ENCODE measurements at regions not wholly inside any gene's neighbourhood (a gene's known extent, or its start where the extent isn't known, plus 50 kb on each side); places are given as distances from the start of the nearest gene placed in this dataset.
"Not testable (repeated sequence)": the region's sequence is repeated elsewhere in the genome, so short reads cannot be mapped to it uniquely, and the experiment has no call there.

GRCh38 chr15:87703327-87704111, 553.0 kb downstream of the NTRK3 start:
- H3K9me3 ChIP-seq: peaks cover 0 to 5% of the 10 kb centered on the region in 2 donors
- H3K27ac ChIP-seq: no peak overlapping the region
- H3K4me3 ChIP-seq: no peak overlapping the region
- no peaks in the 10 kb centered on the region for H3K4me1 ChIP-seq
- no peak for TF ChIP-seq CTCF (IDR thresholded peaks at IDR 0.05)
- H3K36me3 ChIP-seq: no peaks in the 10 kb centered on the region
- no peak for DNase-seq (ENCODE audit: low spot score)
- no peaks in the 10 kb centered on the region for H3K27me3 ChIP-seq

GRCh38 chr15:87702270-87702669, 554.3 kb downstream of the NTRK3 start:
- H3K36me3 ChIP-seq: no peaks in the 10 kb centered on the region
- H3K27me3 ChIP-seq: no peaks in the 10 kb centered on the region
- H3K4me3 ChIP-seq: no peak overlapping the region
- no peak overlapping the region for H3K27ac ChIP-seq
- no peaks in the 10 kb centered on the region for H3K4me1 ChIP-seq
- TF ChIP-seq CTCF (IDR thresholded peaks at IDR 0.05): no peak
- H3K9me3 ChIP-seq: peaks cover 0 to 8% of the 10 kb centered on the region in 2 donors
- DNase-seq (ENCODE audit: low spot score): no peak

- not testable (repeated sequence) for H3K27me3 ChIP-seq; H3K4me3 ChIP-seq; H3K4me1 ChIP-seq; H3K9me3 ChIP-seq; H3K27ac ChIP-seq; H3K36me3 ChIP-seq; DNase-seq (ENCODE audit: low spot score)
These were observed 558.1 kb downstream of the NTRK3 start for GRCh38 chr15:87698467-87698866.

GRCh38 chr15:87689716-87690115, 566.8 kb downstream of the NTRK3 start:
- H3K4me3 ChIP-seq: no peak overlapping the region
- no peak overlapping the region for H3K27ac ChIP-seq
- no peaks in the 10 kb centered on the region for H3K36me3 ChIP-seq
- DNase-seq (ENCODE audit: low spot score): no peak
- H3K27me3 ChIP-seq: no peaks in the 10 kb centered on the region
- H3K4me1 ChIP-seq: no peaks in the 10 kb centered on the region
- peaks cover 0 to 13% of the 10 kb centered on the region in 2 donors for H3K9me3 ChIP-seq
- no peak for TF ChIP-seq CTCF (IDR thresholded peaks at IDR 0.05)

GRCh38 chr15:87687523-87687870, 569.0 kb downstream of the NTRK3 start:
- H3K27me3 ChIP-seq: no peaks in the 10 kb centered on the region
- H3K9me3 ChIP-seq: peaks cover 0 to 13% of the 10 kb centered on the region in 2 donors
- H3K36me3 ChIP-seq: no peaks in the 10 kb centered on the region
- no peak for TF ChIP-seq CTCF (IDR thresholded peaks at IDR 0.05)
- no peaks in the 10 kb centered on the region for H3K4me1 ChIP-seq
- no peak for DNase-seq (ENCODE audit: low spot score)
- no peak overlapping the region for H3K27ac ChIP-seq
- H3K4me3 ChIP-seq: no peak overlapping the region

- no peak for DNase-seq (ENCODE audit: low spot score)
- H3K27ac ChIP-seq: no peak overlapping the region
- H3K4me3 ChIP-seq: no peak overlapping the region
- TF ChIP-seq CTCF (IDR thresholded peaks at IDR 0.05): no peak
- no peaks in the 10 kb centered on the region for H3K27me3 ChIP-seq
- H3K36me3 ChIP-seq: no peaks in the 10 kb centered on the region
- peaks cover 0 to 11% of the 10 kb centered on the region in 2 donors for H3K9me3 ChIP-seq
- H3K4me1 ChIP-seq: no peaks in the 10 kb centered on the region
These were observed 569.6 kb downstream of the NTRK3 start for GRCh38 chr15:87686841-87687522.

Measured in right atrium auricular region (tissue), 2 donors.